ENCODE measurements at regions not wholly inside any gene's neighbourhood (a gene's known extent, or its start where the extent isn't known, plus 50 kb on each side); places are given as distances from the start of the nearest gene placed in this dataset.
"Not testable (repeated sequence)": the region's sequence is repeated elsewhere in the genome, so short reads cannot be mapped to it uniquely, and the experiment has no call there.

DNA sequence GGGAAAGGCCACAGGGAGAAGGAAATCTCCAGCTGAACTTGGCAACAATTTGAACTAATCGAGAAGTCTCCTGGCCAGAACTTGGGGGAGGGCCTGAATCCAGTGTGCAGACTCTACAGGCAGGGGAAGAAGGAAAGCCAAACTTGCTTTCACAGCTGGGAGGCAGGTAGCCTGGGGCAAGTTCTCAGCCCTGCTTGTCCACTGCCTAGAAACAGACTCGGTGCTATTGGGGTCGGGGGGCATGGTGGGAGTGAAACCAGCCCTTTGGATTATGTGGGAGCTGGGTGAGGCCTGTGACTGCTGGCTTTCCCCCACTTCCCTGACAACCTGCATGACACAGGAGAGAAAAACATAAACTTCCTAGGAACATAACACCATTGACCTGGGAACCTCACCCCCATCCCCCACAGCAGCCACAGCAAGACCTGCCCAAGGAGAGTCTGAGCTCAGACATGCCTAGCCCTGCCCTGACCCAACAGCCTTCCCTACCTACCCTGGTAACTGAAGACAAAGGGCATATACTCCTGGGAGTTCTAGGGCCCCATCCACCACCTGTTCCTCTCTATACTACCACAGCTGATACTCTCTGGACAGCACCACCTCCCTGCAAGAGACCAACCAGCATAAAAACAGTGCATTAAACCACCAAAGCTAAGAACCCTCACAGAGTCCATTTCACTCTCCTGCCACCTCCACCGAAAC, 103.7 kb upstream of the MNS1 start:
- no peaks in the 10 kb centered on the region for H3K36me3 ChIP-seq (replicated peaks in 1 of 2)
- no peaks in the 10 kb centered on the region for H3K4me1 ChIP-seq (replicated peaks in 1 of 2)
- 85 to 93% (median 91%) methylated on average over 2 to 4 of the region's 4 CpGs for WGBS, 4 donors
- H3K27me3 ChIP-seq: no peaks in the 10 kb centered on the region
- intact Hi-C loops (cut with DNase I): no loop called here
- DNase-seq: no peak
- TF ChIP-seq, protein P1, sequence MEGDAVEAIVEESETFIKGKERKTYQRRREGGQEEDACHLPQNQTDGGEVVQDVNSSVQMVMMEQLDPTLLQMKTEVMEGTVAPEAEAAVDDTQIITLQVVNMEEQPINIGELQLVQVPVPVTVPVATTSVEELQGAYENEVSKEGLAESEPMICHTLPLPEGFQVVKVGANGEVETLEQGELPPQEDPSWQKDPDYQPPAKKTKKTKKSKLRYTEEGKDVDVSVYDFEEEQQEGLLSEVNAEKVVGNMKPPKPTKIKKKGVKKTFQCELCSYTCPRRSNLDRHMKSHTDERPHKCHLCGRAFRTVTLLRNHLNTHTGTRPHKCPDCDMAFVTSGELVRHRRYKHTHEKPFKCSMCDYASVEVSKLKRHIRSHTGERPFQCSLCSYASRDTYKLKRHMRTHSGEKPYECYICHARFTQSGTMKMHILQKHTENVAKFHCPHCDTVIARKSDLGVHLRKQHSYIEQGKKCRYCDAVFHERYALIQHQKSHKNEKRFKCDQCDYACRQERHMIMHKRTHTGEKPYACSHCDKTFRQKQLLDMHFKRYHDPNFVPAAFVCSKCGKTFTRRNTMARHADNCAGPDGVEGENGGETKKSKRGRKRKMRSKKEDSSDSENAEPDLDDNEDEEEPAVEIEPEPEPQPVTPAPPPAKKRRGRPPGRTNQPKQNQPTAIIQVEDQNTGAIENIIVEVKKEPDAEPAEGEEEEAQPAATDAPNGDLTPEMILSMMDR (IDR thresholded peaks at IDR 0.05): no peak
- no peak for TF ChIP-seq POLR2A (IDR thresholded peaks at IDR 0.05)
- H3K27ac ChIP-seq: no peak overlapping the region
- no peak overlapping the region for H3K4me3 ChIP-seq
- H3K9me3 ChIP-seq (replicated peaks in 1 of 3): no peaks in the 10 kb centered on the region

DNA sequence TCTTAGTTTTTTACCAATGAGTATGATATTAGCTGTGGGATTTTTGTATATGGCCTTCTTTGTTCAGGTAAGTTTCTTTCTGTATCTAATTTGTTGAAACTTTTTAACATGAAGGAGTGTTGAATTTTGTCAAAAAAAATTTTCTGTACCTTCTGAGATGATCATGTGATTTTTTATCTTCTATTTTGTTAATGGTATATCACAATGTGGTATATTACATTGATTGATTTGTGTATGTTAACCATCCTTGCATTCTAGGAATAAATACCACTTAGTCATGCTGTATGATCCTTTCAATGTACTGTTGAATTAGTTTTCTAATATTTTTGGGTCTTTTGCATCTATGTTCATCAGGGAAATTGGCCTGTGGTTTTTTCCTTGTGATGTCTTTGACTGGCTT, 92.5 kb upstream of the MNS1 start:
- Histone ChIP-seq H3K36me3 (replicated peaks in 1 of 2) (no peaks in the 10 kb centered on the region), H3K9me3 (replicated peaks in 1 of 3) (no peaks in the 10 kb centered on the region), H3K27ac (no peak overlapping the region), H3K4me3 (no peak overlapping the region), H3K27me3 (no peaks in the 10 kb centered on the region), H3K4me1 (replicated peaks in 1 of 2) (no peaks in the 10 kb centered on the region)
- DNase-seq: no peak
- TF ChIP-seq, protein P1 (IDR thresholded peaks at IDR 0.05): no peak
- no peak for TF ChIP-seq POLR2A (IDR thresholded peaks at IDR 0.05)
- intact Hi-C loops (cut with DNase I): no loop called here

- WGBS, 4 donors: 66 to 80% (median 74%) methylated on average over 1 of the region's 1 CpG
These were observed 88.5 kb upstream of the MNS1 start for GRCh38 chr15:56553486-56553885.

GRCh38 chr15:56552659-56553058, 87.7 kb upstream of the MNS1 start:
- TF ChIP-seq, protein P1 (IDR thresholded peaks at IDR 0.05): no peak
- no peak for TF ChIP-seq POLR2A (IDR thresholded peaks at IDR 0.05)
- 71 to 86% (median 78%) methylated on average over 1 of the region's 1 CpG for WGBS, 4 donors
- intact Hi-C loops (cut with DNase I): no loop called here

More at GRCh38 chr15:56553486-56553885, 88.5 kb upstream of the MNS1 start:
- no peak overlapping the region for H3K27ac ChIP-seq
- no peak overlapping the region for H3K4me3 ChIP-seq
- no peaks in the 10 kb centered on the region for H3K27me3 ChIP-seq
- no peaks in the 10 kb centered on the region for H3K36me3 ChIP-seq (replicated peaks in 1 of 2)
- TF ChIP-seq, protein P1 (IDR thresholded peaks at IDR 0.05): no peak
- TF ChIP-seq POLR2A (IDR thresholded peaks at IDR 0.05): no peak
- intact Hi-C loops (cut with DNase I): no loop called here
- no peaks in the 10 kb centered on the region for H3K9me3 ChIP-seq (replicated peaks in 1 of 3)
- no peak for DNase-seq
- no peaks in the 10 kb centered on the region for H3K4me1 ChIP-seq (replicated peaks in 1 of 2)

GRCh38 chr15:56540570-56540969, 75.6 kb upstream of the MNS1 start:
- DNase-seq; H3K27me3 ChIP-seq; H3K36me3 ChIP-seq (replicated peaks in 1 of 2); intact Hi-C loops (cut with DNase I); H3K4me1 ChIP-seq (replicated peaks in 1 of 2); H3K9me3 ChIP-seq (replicated peaks in 1 of 3); H3K4me3 ChIP-seq; H3K27ac ChIP-seq: not testable (repeated sequence)
- 85 to 93% (median 90%) methylated on average over 14 to 24 of the region's 24 CpGs for WGBS, 4 donors

More at GRCh38 chr15:56552659-56553058, 87.7 kb upstream of the MNS1 start:
- Histone ChIP-seq H3K36me3 (replicated peaks in 1 of 2) (no peaks in the 10 kb centered on the region), H3K27ac (no peak overlapping the region), H3K27me3 (no peaks in the 10 kb centered on the region), H3K9me3 (replicated peaks in 1 of 3) (no peaks in the 10 kb centered on the region), H3K4me3 (no peak overlapping the region), H3K4me1 (replicated peaks in 1 of 2) (no peaks in the 10 kb centered on the region)
- DNase-seq: no peak

GRCh38 chr15:56540157-56540556, 75.2 kb upstream of the MNS1 start:
- H3K27ac ChIP-seq; H3K4me1 ChIP-seq (replicated peaks in 1 of 2); intact Hi-C loops (cut with DNase I); H3K9me3 ChIP-seq (replicated peaks in 1 of 3); DNase-seq; H3K4me3 ChIP-seq; H3K27me3 ChIP-seq; H3K36me3 ChIP-seq (replicated peaks in 1 of 2): not testable (repeated sequence)
- WGBS, 4 donors: 93 to 97% (median 96%) methylated on average over 18 to 22 of the region's 22 CpGs
